ENCODE measurements at regions not wholly inside any gene's neighbourhood (a gene's known extent, or its start where the extent isn't known, plus 50 kb on each side); places are given as distances from the start of the nearest gene placed in this dataset.

DNA sequence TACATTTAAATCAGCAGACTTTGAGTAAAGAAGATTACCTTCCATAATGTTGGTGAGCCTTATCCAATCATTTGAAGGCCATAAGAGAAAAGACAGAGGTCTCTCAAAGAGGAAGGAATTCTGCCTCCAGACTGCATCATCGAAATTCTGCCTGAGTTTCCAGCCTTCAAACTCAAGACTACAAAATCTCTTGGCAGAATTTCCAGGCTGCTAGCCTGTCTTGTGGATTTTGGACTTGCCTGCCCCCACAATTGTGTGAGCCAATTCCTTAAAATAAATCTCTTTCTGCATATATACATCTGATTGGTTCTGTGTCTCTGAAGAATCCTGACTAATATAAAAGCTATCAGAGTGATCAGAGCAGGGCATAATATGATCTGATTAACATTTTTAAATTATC, 216.6 kb upstream of the CPHXL start:
- no peak for TF ChIP-seq POLR2A (IDR thresholded peaks at IDR 0.05)
- TF ChIP-seq EP300 (IDR thresholded peaks at IDR 0.05) = no peak
- TF ChIP-seq, protein P1, sequence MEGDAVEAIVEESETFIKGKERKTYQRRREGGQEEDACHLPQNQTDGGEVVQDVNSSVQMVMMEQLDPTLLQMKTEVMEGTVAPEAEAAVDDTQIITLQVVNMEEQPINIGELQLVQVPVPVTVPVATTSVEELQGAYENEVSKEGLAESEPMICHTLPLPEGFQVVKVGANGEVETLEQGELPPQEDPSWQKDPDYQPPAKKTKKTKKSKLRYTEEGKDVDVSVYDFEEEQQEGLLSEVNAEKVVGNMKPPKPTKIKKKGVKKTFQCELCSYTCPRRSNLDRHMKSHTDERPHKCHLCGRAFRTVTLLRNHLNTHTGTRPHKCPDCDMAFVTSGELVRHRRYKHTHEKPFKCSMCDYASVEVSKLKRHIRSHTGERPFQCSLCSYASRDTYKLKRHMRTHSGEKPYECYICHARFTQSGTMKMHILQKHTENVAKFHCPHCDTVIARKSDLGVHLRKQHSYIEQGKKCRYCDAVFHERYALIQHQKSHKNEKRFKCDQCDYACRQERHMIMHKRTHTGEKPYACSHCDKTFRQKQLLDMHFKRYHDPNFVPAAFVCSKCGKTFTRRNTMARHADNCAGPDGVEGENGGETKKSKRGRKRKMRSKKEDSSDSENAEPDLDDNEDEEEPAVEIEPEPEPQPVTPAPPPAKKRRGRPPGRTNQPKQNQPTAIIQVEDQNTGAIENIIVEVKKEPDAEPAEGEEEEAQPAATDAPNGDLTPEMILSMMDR (IDR thresholded peaks at IDR 0.05) = no peak
- no peak for DNase-seq (ENCODE audit: low spot score in 2 of 2)
- H3K4me1 ChIP-seq = no peaks in the 10 kb centered on the region
- H3K4me3 ChIP-seq = no peak overlapping the region
- H3K9me3 ChIP-seq = no peaks in the 10 kb centered on the region
- no peaks in the 10 kb centered on the region for H3K27me3 ChIP-seq
- WGBS, 2 donors = 55 to 71% methylated on average over 1 of the region's 1 CpG
- H3K36me3 ChIP-seq = no peaks in the 10 kb centered on the region
- no peak overlapping the region for H3K27ac ChIP-seq

DNA sequence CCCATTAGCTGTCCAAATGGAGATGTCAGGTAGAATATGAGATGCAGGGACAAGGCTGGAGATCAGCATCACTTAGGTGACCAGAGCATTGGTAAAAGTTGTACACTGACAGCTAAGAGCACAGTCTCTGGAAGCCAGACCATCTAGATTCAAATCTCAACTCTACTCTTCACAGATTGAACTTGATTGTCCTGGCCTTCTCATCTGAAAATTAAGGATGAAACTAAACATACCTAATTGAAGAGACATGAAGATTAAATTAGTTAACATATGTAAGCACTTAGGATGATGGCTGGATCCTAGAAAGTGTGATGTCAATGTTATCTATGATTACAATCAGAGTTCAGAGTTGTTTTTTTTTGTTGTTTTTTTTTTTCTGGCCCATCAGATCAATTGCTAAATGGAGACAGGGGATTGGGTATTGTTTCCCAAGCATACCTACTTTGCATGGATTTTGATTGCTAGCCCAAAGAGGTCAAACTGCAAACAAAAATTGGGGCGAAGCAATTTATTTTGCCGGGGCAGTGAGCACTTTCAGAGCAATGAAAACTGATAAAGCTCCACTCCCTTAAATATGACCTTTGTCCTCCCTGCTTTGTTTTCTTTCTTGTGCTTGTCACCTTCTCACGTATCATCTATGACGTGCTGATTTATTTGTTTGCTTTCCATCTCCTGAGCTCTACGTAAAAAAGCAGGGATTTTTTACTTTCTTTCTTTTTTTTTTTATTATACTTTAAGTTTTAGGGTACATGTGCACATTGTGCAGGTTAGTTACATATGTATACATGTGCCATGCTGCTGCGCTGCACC, 217.6 kb upstream of the CPHXL start:
- no peak for DNase-seq (ENCODE audit: low spot score in 2 of 2)
- Histone ChIP-seq H3K4me3 (no peak overlapping the region), H3K4me1 (no peaks in the 10 kb centered on the region), H3K36me3 (no peaks in the 10 kb centered on the region), H3K9me3 (no peaks in the 10 kb centered on the region), H3K27ac (no peak overlapping the region), H3K27me3 (no peaks in the 10 kb centered on the region)
- TF ChIP-seq EP300 (IDR thresholded peaks at IDR 0.05) (no peak), POLR2A (IDR thresholded peaks at IDR 0.05) (no peak)
- TF ChIP-seq, protein P1 (IDR thresholded peaks at IDR 0.05) = no peak
- WGBS, 2 donors = 64 to 66% methylated on average over 6 of the region's 6 CpGs

DNA sequence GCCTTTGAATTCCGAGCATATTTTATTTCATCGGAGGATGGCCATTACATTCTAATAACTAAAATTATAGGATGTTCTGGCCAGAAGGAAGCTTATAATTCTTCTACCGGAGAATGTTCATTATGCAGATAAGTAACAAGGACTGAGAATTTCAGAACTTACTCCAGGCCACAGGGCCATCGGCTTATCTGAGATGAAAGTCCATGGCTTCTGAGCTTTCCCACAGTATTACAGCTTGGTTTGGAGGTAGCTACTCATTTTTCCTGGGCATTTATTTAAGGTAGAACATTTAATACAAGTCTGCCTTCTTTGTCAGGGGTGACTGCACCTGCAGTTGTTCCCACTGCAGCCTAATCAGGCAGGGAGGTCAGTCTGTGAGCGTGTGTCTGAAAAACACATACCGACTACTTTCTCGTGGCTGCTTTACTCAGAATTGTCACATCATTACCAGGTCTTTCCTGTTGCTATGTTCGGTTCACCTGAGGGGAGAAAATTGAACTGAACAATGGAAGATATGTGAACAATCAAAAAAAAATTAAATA, 219.7 kb upstream of the CPHXL start:
- 78 to 81% methylated on average over 8 of the region's 8 CpGs for WGBS, 2 donors
- Histone ChIP-seq H3K27me3 (no peaks in the 10 kb centered on the region), H3K27ac (no peak overlapping the region)

DNA sequence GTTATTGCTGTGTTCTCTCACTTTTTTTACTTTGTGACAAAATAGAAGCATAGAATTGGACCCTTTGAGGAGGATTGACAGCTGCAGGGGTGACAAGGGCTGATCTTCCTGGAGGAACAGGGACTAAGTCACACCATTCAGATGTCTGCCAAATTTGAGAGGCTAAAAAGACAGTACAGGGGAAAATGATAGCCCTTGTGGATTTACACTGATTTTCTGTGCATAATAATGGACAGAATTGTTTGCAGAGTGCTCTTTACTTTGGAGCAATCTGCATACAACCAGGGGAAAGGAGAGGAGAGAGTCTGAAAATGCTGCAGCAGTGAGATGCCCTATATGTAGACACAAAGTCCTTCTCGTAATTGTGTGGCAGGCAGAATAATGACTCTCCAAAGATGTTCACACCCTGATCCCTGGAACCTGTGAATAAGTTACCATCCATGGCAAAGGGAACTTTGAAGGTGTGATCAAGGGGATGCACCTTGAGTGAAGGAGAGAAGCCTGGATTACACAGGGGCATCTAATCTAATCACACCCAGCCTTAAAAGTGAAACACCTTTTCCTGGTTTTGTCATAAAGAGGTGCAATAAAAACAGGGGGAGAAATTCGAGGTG, 221.4 kb upstream of the CPHXL start:
- no peaks in the 10 kb centered on the region for H3K36me3 ChIP-seq
- no peaks in the 10 kb centered on the region for H3K9me3 ChIP-seq
- 44 to 54% methylated on average over 2 of the region's 2 CpGs for WGBS, 2 donors
- TF ChIP-seq, protein P1 (IDR thresholded peaks at IDR 0.05) = no peak
- no peak for DNase-seq (ENCODE audit: low spot score in 2 of 2)
- H3K27me3 ChIP-seq = no peaks in the 10 kb centered on the region
- H3K4me1 ChIP-seq = no peaks in the 10 kb centered on the region
- no peak overlapping the region for H3K27ac ChIP-seq
- H3K4me3 ChIP-seq = no peak overlapping the region

More for the DNA sequence above, 219.7 kb upstream of the CPHXL start:
- no peaks in the 10 kb centered on the region for H3K4me1 ChIP-seq
- DNase-seq (ENCODE audit: low spot score in 2 of 2) = no peak
- TF ChIP-seq EP300 (IDR thresholded peaks at IDR 0.05) = no peak
- TF ChIP-seq, protein P1 (IDR thresholded peaks at IDR 0.05) = no peak
- TF ChIP-seq POLR2A (IDR thresholded peaks at IDR 0.05) = no peak
- H3K4me3 ChIP-seq = no peak overlapping the region
- H3K36me3 ChIP-seq = no peaks in the 10 kb centered on the region
- H3K9me3 ChIP-seq = no peaks in the 10 kb centered on the region

DNA sequence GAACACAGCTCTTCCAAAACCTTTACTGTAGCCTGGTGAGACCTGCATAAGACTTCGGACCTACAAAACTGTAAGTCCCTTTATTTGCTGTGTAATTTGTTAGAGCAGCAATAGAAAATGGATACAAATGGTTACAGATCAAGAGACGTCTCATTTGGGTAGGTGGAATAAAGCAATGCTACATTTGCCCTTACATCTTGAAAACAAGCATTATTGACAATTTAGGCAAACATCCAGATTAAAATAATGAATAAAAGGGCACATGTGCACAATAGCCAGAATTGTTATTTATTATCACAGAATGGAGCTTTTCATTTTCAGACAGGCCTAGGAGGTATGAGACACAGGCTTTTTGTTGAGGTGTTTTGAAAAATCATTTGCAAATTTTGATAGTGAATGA, 222.2 kb upstream of the CPHXL start:
- H3K27ac ChIP-seq = no peak overlapping the region
- H3K36me3 ChIP-seq = no peaks in the 10 kb centered on the region
- TF ChIP-seq POLR2A (IDR thresholded peaks at IDR 0.05) (no peak), EP300 (IDR thresholded peaks at IDR 0.05) (no peak)
- TF ChIP-seq, protein P1 (IDR thresholded peaks at IDR 0.05) = no peak
- no peaks in the 10 kb centered on the region for H3K4me1 ChIP-seq
- H3K27me3 ChIP-seq = no peaks in the 10 kb centered on the region
- DNase-seq (ENCODE audit: low spot score in 2 of 2) = no peak
- WGBS, 2 donors = 40 to 65% methylated on average over 2 of the region's 2 CpGs
- H3K4me3 ChIP-seq = no peak overlapping the region
- H3K9me3 ChIP-seq = no peaks in the 10 kb centered on the region
